Middle frontal gyrus (tissue), 1 donor: ENCODE measurements at regions not wholly inside any gene's neighbourhood (a gene's known extent, or its start where the extent isn't known, plus 50 kb on each side); places are given as distances from the start of the nearest gene placed in this dataset.

Experiments used
- DNase-seq: peaks from one replicate; pipeline ENCODE4 v3.0.0-alpha.2; 2015; ENCODE audit warnings: low spot score; ENCODE audit errors: extremely low spot score

- DNase-seq: no peak
These were observed 115.5 kb downstream of the PAPOLA start for GRCh38 chr14:96617635-96618034.

GRCh38 chr14:96622926-96623325 lies 120.7 kb downstream of the PAPOLA start:
- no peak for DNase-seq

- no peak for DNase-seq
These were observed 121.7 kb downstream of the PAPOLA start for GRCh38 chr14:96623676-96624484.

GRCh38 chr14:96624661-96625425 lies 122.7 kb downstream of the PAPOLA start:
- no peak for DNase-seq

GRCh38 chr14:96625426-96625985 lies 123.3 kb downstream of the PAPOLA start:
- no peak for DNase-seq

GRCh38 chr14:96626121-96626768 lies 124.1 kb downstream of the PAPOLA start:
- no peak for DNase-seq

GRCh38 chr14:96626916-96627315 lies 124.7 kb downstream of the PAPOLA start:
- no peak for DNase-seq

- DNase-seq: no peak
These were observed 125.2 kb downstream of the PAPOLA start for GRCh38 chr14:96627386-96627785.

GRCh38 chr14:96627811-96628775 lies 125.9 kb downstream of the PAPOLA start:
- DNase-seq: no peak

GRCh38 chr14:96629082-96629481 lies 126.9 kb downstream of the PAPOLA start:
- no peak for DNase-seq

GRCh38 chr14:96629558-96630222 lies 127.5 kb downstream of the PAPOLA start:
- DNase-seq: no peak

GRCh38 chr14:96630281-96630680 lies 128.1 kb downstream of the PAPOLA start:
- DNase-seq: no peak

- no peak for DNase-seq
These were observed 128.8 kb downstream of the PAPOLA start for GRCh38 chr14:96631030-96631429.

GRCh38 chr14:96631621-96632362 lies 129.6 kb downstream of the PAPOLA start:
- no peak for DNase-seq

GRCh38 chr14:96632363-96632758 lies 130.2 kb downstream of the PAPOLA start:
- no peak for DNase-seq

GRCh38 chr14:96633096-96633495 lies 130.9 kb downstream of the PAPOLA start:
- DNase-seq: no peak

GRCh38 chr14:96634481-96634880 lies 132.3 kb downstream of the PAPOLA start:
- no peak for DNase-seq

- DNase-seq: no peak
These were observed 132.7 kb downstream of the PAPOLA start for GRCh38 chr14:96634896-96635295.

- no peak for DNase-seq
These were observed 133.7 kb downstream of the PAPOLA start for GRCh38 chr14:96635850-96636249.
